ENCODE measurements at regions not wholly inside any gene's neighbourhood (a gene's known extent, or its start where the extent isn't known, plus 50 kb on each side); places are given as distances from the start of the nearest gene placed in this dataset.

DNA sequence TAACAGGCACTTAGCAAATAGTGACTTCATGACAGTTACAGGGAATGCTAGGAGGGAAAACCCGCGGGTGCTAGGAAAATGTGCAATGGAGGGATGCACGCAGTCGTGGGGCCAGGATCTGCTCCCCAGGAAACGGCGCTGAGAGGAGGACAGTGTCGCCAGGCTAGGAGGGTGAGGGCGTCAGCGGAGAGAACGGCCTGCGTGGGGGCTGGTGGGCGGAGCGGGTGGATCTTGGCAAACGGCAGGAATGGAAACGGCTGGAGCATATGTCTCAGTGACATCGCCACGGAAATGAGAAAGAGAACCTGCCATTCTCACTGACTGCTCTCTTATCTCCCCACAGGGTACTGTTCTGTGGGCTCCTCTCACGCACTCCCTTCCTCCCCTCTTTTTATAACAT is 478.5 kb upstream of the ID2 start:
- Histone ChIP-seq H3K36me3 (ENCODE audit: insufficient read depth, low read length) (no peaks in the 10 kb centered on the region), H3K4me2 (ENCODE audit: low read depth, low read length, poor library complexity, severe bottlenecking) (no peak overlapping the region), H3K4me1 (ENCODE audit: low read length) (peaks cover 13% of the 10 kb centered on the region), H3K4me3 (ENCODE audit: low read length) (no peak overlapping the region), H3K9me3 (ENCODE audit: low read length) (peaks cover 12% of the 10 kb centered on the region), H3K9me2 (replicated peaks; ENCODE audit: insufficient read depth, low read length) (no peaks in the 10 kb centered on the region), H3K9ac (ENCODE audit: low read length) (no peak overlapping the region), H3K27me3 (ENCODE audit: low read length) (no peaks in the 10 kb centered on the region; the same call in none of the 2 replicates), H4K20me1 (ENCODE audit: insufficient read depth, low read depth, low read length) (no peaks in the 10 kb centered on the region), H3K79me2 (ENCODE audit: low read length) (no peaks in the 10 kb centered on the region), H2AFZ (ENCODE audit: low read length) (no peak overlapping the region), H3K27ac (ENCODE audit: low read length) (no peak overlapping the region)
- DNase-seq = no peak

- H3K9me3 ChIP-seq (ENCODE audit: low read length) = peaks cover 17% of the 10 kb centered on the region
- no peak overlapping the region for H3K27ac ChIP-seq (ENCODE audit: low read length)
- H3K36me3 ChIP-seq (ENCODE audit: insufficient read depth, low read length) = 0 out of 2 replicates have a peak, but pooled peaks cover 3% of the 10 kb centered on the region
- no peak for DNase-seq
- no peaks in the 10 kb centered on the region for H3K9me2 ChIP-seq (replicated peaks; ENCODE audit: insufficient read depth, low read length)
- no peak overlapping the region for H3K4me2 ChIP-seq (ENCODE audit: low read depth, low read length, poor library complexity, severe bottlenecking)
- H3K4me1 ChIP-seq (ENCODE audit: low read length) = peaks cover 13% of the 10 kb centered on the region
- no peaks in the 10 kb centered on the region for H4K20me1 ChIP-seq (ENCODE audit: insufficient read depth, low read depth, low read length)
- no peak overlapping the region for H3K9ac ChIP-seq (ENCODE audit: low read length)
- no peak overlapping the region for H2AFZ ChIP-seq (ENCODE audit: low read length)
- H3K4me3 ChIP-seq (ENCODE audit: low read length) = no peak overlapping the region
- no peaks in the 10 kb centered on the region; the same call in none of the 2 replicates for H3K27me3 ChIP-seq (ENCODE audit: low read length)
- no peaks in the 10 kb centered on the region for H3K79me2 ChIP-seq (ENCODE audit: low read length)
Observed at GRCh38 chr2:8204711-8205110, 477.1 kb upstream of the ID2 start.

DNA sequence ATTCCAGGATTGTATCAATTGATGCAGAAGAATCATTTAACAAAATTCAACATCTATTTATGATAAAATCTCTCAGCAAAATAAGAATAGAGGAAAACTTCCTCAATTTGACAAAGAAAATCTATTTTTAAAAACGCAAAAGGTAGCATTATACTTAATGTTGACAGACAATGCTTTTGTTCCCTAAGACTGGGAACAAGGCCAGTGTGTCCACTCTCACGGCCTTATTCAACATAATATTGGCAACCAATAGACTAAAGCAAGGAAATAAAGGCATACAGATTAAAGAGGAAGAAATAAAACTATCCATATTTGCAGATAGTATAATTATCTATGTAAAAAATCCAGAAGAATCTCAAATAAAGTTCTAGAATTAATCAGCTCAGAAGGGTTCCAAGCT is 472.4 kb upstream of the ID2 start:
- Histone ChIP-seq H3K36me3 (ENCODE audit: insufficient read depth, low read length) (0 out of 2 replicates have a peak, but pooled peaks cover 3% of the 10 kb centered on the region), H3K9ac (ENCODE audit: low read length) (no peak overlapping the region), H3K27me3 (ENCODE audit: low read length) (no peaks in the 10 kb centered on the region; the same call in 1 of the 2 replicates), H3K4me3 (ENCODE audit: low read length) (no peak overlapping the region), H3K4me2 (ENCODE audit: low read depth, low read length, poor library complexity, severe bottlenecking) (no peak overlapping the region), H3K9me2 (replicated peaks; ENCODE audit: insufficient read depth, low read length) (no peaks in the 10 kb centered on the region), H3K79me2 (ENCODE audit: low read length) (no peaks in the 10 kb centered on the region), H3K4me1 (ENCODE audit: low read length) (no peaks in the 10 kb centered on the region), H3K9me3 (ENCODE audit: low read length) (peaks cover 17% of the 10 kb centered on the region), H3K27ac (ENCODE audit: low read length) (no peak overlapping the region), H4K20me1 (ENCODE audit: insufficient read depth, low read depth, low read length) (no peaks in the 10 kb centered on the region), H2AFZ (ENCODE audit: low read length) (no peak overlapping the region)
- no peak for DNase-seq

GRCh38 chr2:8211384-8211783 is 470.5 kb upstream of the ID2 start:
- no peaks in the 10 kb centered on the region for H3K79me2 ChIP-seq (ENCODE audit: low read length)

DNA sequence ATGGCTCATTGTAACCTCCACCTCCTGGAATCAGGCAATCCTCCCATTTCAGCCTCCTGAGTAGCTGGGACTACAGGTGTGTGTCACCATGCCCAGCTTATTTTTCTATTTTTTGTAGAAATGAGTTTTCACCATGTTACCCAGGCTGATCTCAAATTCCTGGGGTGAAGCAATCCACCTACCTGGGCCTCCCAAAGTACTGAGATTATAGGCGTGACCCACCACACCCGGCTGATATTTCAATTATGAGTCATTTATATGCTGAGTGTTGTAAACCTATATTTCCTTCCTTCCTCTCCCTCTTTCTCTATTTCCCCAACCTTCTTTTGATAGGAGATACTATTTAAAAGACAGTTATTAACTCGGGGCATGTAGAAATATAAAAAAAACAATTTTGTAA is 469.6 kb upstream of the ID2 start:
- no peak overlapping the region for H3K4me2 ChIP-seq (ENCODE audit: low read depth, low read length, poor library complexity, severe bottlenecking)

More at GRCh38 chr2:8211384-8211783, 470.5 kb upstream of the ID2 start:
- Histone ChIP-seq H2AFZ (ENCODE audit: low read length) (no peak overlapping the region), H3K9ac (ENCODE audit: low read length) (no peak overlapping the region), H4K20me1 (ENCODE audit: insufficient read depth, low read depth, low read length) (no peaks in the 10 kb centered on the region), H3K4me1 (ENCODE audit: low read length) (peaks cover 8% of the 10 kb centered on the region), H3K4me2 (ENCODE audit: low read depth, low read length, poor library complexity, severe bottlenecking) (no peak overlapping the region), H3K36me3 (ENCODE audit: insufficient read depth, low read length) (0 out of 2 replicates have a peak, but pooled peaks cover 3% of the 10 kb centered on the region), H3K9me3 (ENCODE audit: low read length) (peaks cover 17% of the 10 kb centered on the region), H3K9me2 (replicated peaks; ENCODE audit: insufficient read depth, low read length) (no peaks in the 10 kb centered on the region), H3K27me3 (ENCODE audit: low read length) (no peaks in the 10 kb centered on the region; the same call in 1 of the 2 replicates), H3K27ac (ENCODE audit: low read length) (no peak overlapping the region), H3K4me3 (ENCODE audit: low read length) (no peak overlapping the region)
- DNase-seq = no peak

GRCh38 chr2:8214036-8214615 is 467.7 kb upstream of the ID2 start:
- Histone ChIP-seq H3K9ac (ENCODE audit: low read length) (no peak overlapping the region), H3K4me1 (ENCODE audit: low read length) (peaks cover 8% of the 10 kb centered on the region), H3K27me3 (ENCODE audit: low read length) (no peaks in the 10 kb centered on the region), H3K4me2 (ENCODE audit: low read depth, low read length, poor library complexity, severe bottlenecking) (no peak overlapping the region), H3K9me3 (ENCODE audit: low read length) (no peaks in the 10 kb centered on the region), H3K4me3 (ENCODE audit: low read length) (no peak overlapping the region), H3K79me2 (ENCODE audit: low read length) (no peaks in the 10 kb centered on the region), H2AFZ (ENCODE audit: low read length) (no peak overlapping the region), H4K20me1 (ENCODE audit: insufficient read depth, low read depth, low read length) (no peaks in the 10 kb centered on the region), H3K27ac (ENCODE audit: low read length) (no peak overlapping the region), H3K36me3 (ENCODE audit: insufficient read depth, low read length) (0 out of 2 replicates have a peak, but pooled peaks cover 3% of the 10 kb centered on the region), H3K9me2 (replicated peaks; ENCODE audit: insufficient read depth, low read length) (no peaks in the 10 kb centered on the region)
- DNase-seq = no peak

More for the DNA sequence above, 469.6 kb upstream of the ID2 start:
- DNase-seq = no peak
- no peaks in the 10 kb centered on the region; the same call in 1 of the 2 replicates for H3K27me3 ChIP-seq (ENCODE audit: low read length)
- H3K4me3 ChIP-seq (ENCODE audit: low read length) = no peak overlapping the region
- H2AFZ ChIP-seq (ENCODE audit: low read length) = no peak overlapping the region
- no peaks in the 10 kb centered on the region for H3K9me2 ChIP-seq (replicated peaks; ENCODE audit: insufficient read depth, low read length)
- H3K9me3 ChIP-seq (ENCODE audit: low read length) = peaks cover 16% of the 10 kb centered on the region
- H3K27ac ChIP-seq (ENCODE audit: low read length) = no peak overlapping the region
- H3K4me1 ChIP-seq (ENCODE audit: low read length) = peaks cover 8% of the 10 kb centered on the region
- H3K36me3 ChIP-seq (ENCODE audit: insufficient read depth, low read length) = 0 out of 2 replicates have a peak, but pooled peaks cover 3% of the 10 kb centered on the region
- H3K9ac ChIP-seq (ENCODE audit: low read length) = no peak overlapping the region
- no peaks in the 10 kb centered on the region for H4K20me1 ChIP-seq (ENCODE audit: insufficient read depth, low read depth, low read length)
- H3K79me2 ChIP-seq (ENCODE audit: low read length) = no peaks in the 10 kb centered on the region

- Histone ChIP-seq H2AFZ (ENCODE audit: low read length) (no peak overlapping the region), H4K20me1 (ENCODE audit: insufficient read depth, low read depth, low read length) (no peaks in the 10 kb centered on the region), H3K79me2 (ENCODE audit: low read length) (no peaks in the 10 kb centered on the region), H3K36me3 (ENCODE audit: insufficient read depth, low read length) (no peaks in the 10 kb centered on the region), H3K9ac (ENCODE audit: low read length) (no peak overlapping the region), H3K4me2 (ENCODE audit: low read depth, low read length, poor library complexity, severe bottlenecking) (no peak overlapping the region), H3K4me3 (ENCODE audit: low read length) (no peak overlapping the region), H3K27ac (ENCODE audit: low read length) (no peak overlapping the region), H3K27me3 (ENCODE audit: low read length) (no peaks in the 10 kb centered on the region), H3K4me1 (ENCODE audit: low read length) (peaks cover 8% of the 10 kb centered on the region), H3K9me3 (ENCODE audit: low read length) (no peaks in the 10 kb centered on the region), H3K9me2 (replicated peaks; ENCODE audit: insufficient read depth, low read length) (no peaks in the 10 kb centered on the region)
- DNase-seq = no peak
Observed at GRCh38 chr2:8215159-8215863, 466.5 kb upstream of the ID2 start.

DNA sequence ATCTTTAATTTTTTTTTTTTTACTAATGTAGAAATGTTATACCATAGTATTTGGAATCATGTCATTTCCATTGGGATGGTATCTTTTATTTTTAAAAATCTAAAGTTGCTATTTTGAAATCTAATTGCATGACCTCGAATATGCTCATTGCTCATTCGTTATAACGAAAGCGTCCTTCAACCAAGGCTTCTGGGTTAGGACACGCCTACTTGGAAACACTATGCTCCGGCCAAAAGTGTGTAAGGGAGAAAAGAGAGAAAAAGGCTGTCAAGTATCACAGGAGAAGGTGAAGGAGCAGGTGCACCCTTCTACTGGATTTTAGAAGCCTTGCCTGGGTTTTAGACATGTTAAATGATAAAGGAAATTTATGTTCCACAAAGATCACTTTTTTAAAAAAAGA is 465.9 kb upstream of the ID2 start:
- Histone ChIP-seq H3K4me3 (ENCODE audit: low read length) (no peak overlapping the region), H3K9me2 (replicated peaks; ENCODE audit: insufficient read depth, low read length) (no peaks in the 10 kb centered on the region), H3K79me2 (ENCODE audit: low read length) (no peaks in the 10 kb centered on the region), H3K4me1 (ENCODE audit: low read length) (peaks cover 8% of the 10 kb centered on the region), H3K9ac (ENCODE audit: low read length) (no peak overlapping the region), H3K36me3 (ENCODE audit: insufficient read depth, low read length) (no peaks in the 10 kb centered on the region), H4K20me1 (ENCODE audit: insufficient read depth, low read depth, low read length) (no peaks in the 10 kb centered on the region), H3K27ac (ENCODE audit: low read length) (no peak overlapping the region), H3K27me3 (ENCODE audit: low read length) (no peaks in the 10 kb centered on the region), H3K9me3 (ENCODE audit: low read length) (no peaks in the 10 kb centered on the region), H2AFZ (ENCODE audit: low read length) (no peak overlapping the region), H3K4me2 (ENCODE audit: low read depth, low read length, poor library complexity, severe bottlenecking) (no peak overlapping the region)
- DNase-seq = no peak

All from Karpas-422 (cell line).